22Rv1 (cell line): ENCODE measurements at regions not wholly inside any gene's neighbourhood (a gene's known extent, or its start where the extent isn't known, plus 50 kb on each side); places are given as distances from the start of the nearest gene placed in this dataset.
A peak's percentile ranks its signal among the peaks of the same experiment; 100 is the strongest.

Experiments
- H3K27ac ChIP-seq: fragments of 450-650 bp; 2 replicates; pipeline ENCODE4 v1.5.1; 2017
- CTCF ChIP-seq: fragments of 450-650 bp; IDR thresholded peaks from 2 replicates; pipeline ENCODE4 v1.5.1; 2017; ENCODE audit warnings: mild to moderate bottlenecking
- ZFX ChIP-seq: fragments of 450-650 bp; IDR thresholded peaks from 2 replicates; pipeline ENCODE4 v1.6.1; 2017; ENCODE audit warnings: antibody characterized with exemption, borderline replicate concordance

- TF ChIP-seq ZFX (no peak), CTCF (no peak)
- H3K27ac ChIP-seq: no peak overlapping the region
These were observed 103.4 kb upstream of the FHIT start for GRCh38 chr3:61354604-61355003.

GRCh38 chr3:61356685-61357084, 105.4 kb upstream of the FHIT start:
- TF ChIP-seq CTCF (no peak), ZFX (no peak)
- H3K27ac ChIP-seq: no peak overlapping the region

GRCh38 chr3:61357902-61358301, 106.7 kb upstream of the FHIT start:
- TF ChIP-seq CTCF: no peak
- TF ChIP-seq ZFX: no peak
- no peak overlapping the region for H3K27ac ChIP-seq

- TF ChIP-seq ZFX: no peak
- no peak for TF ChIP-seq CTCF
- no peak overlapping the region for H3K27ac ChIP-seq
These were observed 107.1 kb upstream of the FHIT start for GRCh38 chr3:61358364-61358763.

GRCh38 chr3:61360297-61360965, 109.2 kb upstream of the FHIT start:
- TF ChIP-seq CTCF: no peak
- TF ChIP-seq ZFX: no peak

GRCh38 chr3:61369678-61370077, 118.4 kb upstream of the FHIT start:
- no peak for TF ChIP-seq ZFX
- no peak overlapping the region for H3K27ac ChIP-seq

More at GRCh38 chr3:61360297-61360965, 109.2 kb upstream of the FHIT start:
- no peak overlapping the region for H3K27ac ChIP-seq

GRCh38 chr3:61371123-61371522, 119.9 kb upstream of the FHIT start:
- TF ChIP-seq ZFX (no peak), CTCF (peak; percentile 76)

GRCh38 chr3:61372723-61373122, 121.5 kb upstream of the FHIT start:
- TF ChIP-seq ZFX: no peak
- no peak for TF ChIP-seq CTCF
- H3K27ac ChIP-seq: no peak overlapping the region

More at GRCh38 chr3:61371123-61371522, 119.9 kb upstream of the FHIT start:
- no peak overlapping the region for H3K27ac ChIP-seq
